NCI-H1436 treated with DMSO at 0.1 percent for 48 hours (cell line): ENCODE measurements at regions not wholly inside any gene's neighbourhood (a gene's known extent, or its start where the extent isn't known, plus 50 kb on each side); places are given as distances from the start of the nearest gene placed in this dataset.
"Not testable (repeated sequence)": the region's sequence is repeated elsewhere in the genome, so short reads cannot be mapped to it uniquely, and the experiment has no call there.

Source experiments
- DNase-seq: peaks from one replicate; lab custom pipeline; 2025; lab: John Stamatoyannopoulos, UW

GRCh38 chrX:9271789-9272525, 192.9 kb upstream of the TBL1X start:
- DNase-seq, result no peak

- DNase-seq, result no peak
These were observed 191.1 kb upstream of the TBL1X start for GRCh38 chrX:9273744-9274143.

GRCh38 chrX:9278475-9279233, 186.2 kb upstream of the TBL1X start:
- no peak for DNase-seq

GRCh38 chrX:9279234-9279544, 185.7 kb upstream of the TBL1X start:
- no peak for DNase-seq

- DNase-seq, result no peak
These were observed 184.0 kb upstream of the TBL1X start for GRCh38 chrX:9280831-9281230.

- DNase-seq, result no peak
These were observed 182.5 kb upstream of the TBL1X start for GRCh38 chrX:9282325-9282724.

- DNase-seq, result no peak
These were observed 179.5 kb upstream of the TBL1X start for GRCh38 chrX:9285342-9285771.

GRCh38 chrX:9286234-9286633, 178.6 kb upstream of the TBL1X start:
- no peak for DNase-seq

GRCh38 chrX:9291629-9292028, 173.2 kb upstream of the TBL1X start:
- DNase-seq, result peak; percentile 48

GRCh38 chrX:9293051-9293496, 171.8 kb upstream of the TBL1X start:
- DNase-seq, result no peak

- no peak for DNase-seq
These were observed 171.0 kb upstream of the TBL1X start for GRCh38 chrX:9293903-9294302.

GRCh38 chrX:9295551-9295950, 169.3 kb upstream of the TBL1X start:
- no peak for DNase-seq

- no peak for DNase-seq
These were observed 166.6 kb upstream of the TBL1X start for GRCh38 chrX:9298221-9298620.

GRCh38 chrX:9299681-9300080, 165.2 kb upstream of the TBL1X start:
- DNase-seq, result not testable (repeated sequence)

- DNase-seq, result no peak
These were observed 163.0 kb upstream of the TBL1X start for GRCh38 chrX:9301836-9302235.

- no peak for DNase-seq
These were observed 162.5 kb upstream of the TBL1X start for GRCh38 chrX:9302381-9302780.

- DNase-seq, result no peak
These were observed 156.4 kb upstream of the TBL1X start for GRCh38 chrX:9308426-9308825.

- DNase-seq, result no peak
These were observed 154.2 kb upstream of the TBL1X start for GRCh38 chrX:9310616-9311015.

GRCh38 chrX:9311421-9312160, 153.3 kb upstream of the TBL1X start:
- no peak for DNase-seq

GRCh38 chrX:9312922-9313867, 151.7 kb upstream of the TBL1X start:
- DNase-seq, result no peak

- DNase-seq, result no peak
These were observed 149.8 kb upstream of the TBL1X start for GRCh38 chrX:9315086-9315485.

GRCh38 chrX:9316096-9316495, 148.8 kb upstream of the TBL1X start:
- no peak for DNase-seq
